Nephron progenitor cell (in vitro differentiated cells): ENCODE measurements at regions not wholly inside any gene's neighbourhood (a gene's known extent, or its start where the extent isn't known, plus 50 kb on each side); places are given as distances from the start of the nearest gene placed in this dataset.

Experiments
- DNase-seq: peaks from one replicate; pipeline ENCODE4 v3.0.0; 2021
- H3K27ac Mint-ChIP-seq: 2 replicates; pipeline ENCODE4 v1.8.0; 2021; ENCODE audit warnings: mild to moderate bottlenecking, moderate library complexity, mixed read lengths
- H3K27me3 Mint-ChIP-seq: 2 replicates; pipeline ENCODE4 v1.8.0; 2021; ENCODE audit warnings: mild to moderate bottlenecking, low read depth, mixed read lengths; ENCODE audit not compliant: poor library complexity
- H3K36me3 Mint-ChIP-seq: 2 replicates; pipeline ENCODE4 v1.8.0; 2021; ENCODE audit warnings: low read depth, mixed read lengths
- H3K4me1 Mint-ChIP-seq: 2 replicates; pipeline ENCODE4 v1.8.0; 2021; ENCODE audit warnings: mixed read lengths
- H3K4me3 Mint-ChIP-seq: 2 replicates; pipeline ENCODE4 v1.8.0; 2021; ENCODE audit warnings: mild to moderate bottlenecking, moderate library complexity, mixed read lengths
- H3K9me3 Mint-ChIP-seq: 2 replicates; pipeline ENCODE4 v1.8.0; 2021; ENCODE audit warnings: mild to moderate bottlenecking, moderate library complexity, mixed read lengths
- CTCF ChIP-seq: fragments of 200-600 bp; sonication (generic); IDR thresholded peaks from 2 replicates; pipeline ENCODE4 v1.5.0; 2021; ENCODE audit warnings: antibody characterized with exemption

GRCh38 chr3:27963519-27963918, 241.4 kb upstream of the EOMES start:
- Mint-ChIP-seq H3K27me3 (no peaks in the 10 kb centered on the region), H3K4me3 (no peak overlapping the region), H3K9me3 (no peaks in the 10 kb centered on the region), H3K4me1 (no peaks in the 10 kb centered on the region), H3K36me3 (no peaks in the 10 kb centered on the region), H3K27ac (no peak overlapping the region)
- no peak for DNase-seq
- TF ChIP-seq CTCF = no peak

- no peak for DNase-seq
- no peaks in the 10 kb centered on the region for H3K9me3 Mint-ChIP-seq
- H3K27me3 Mint-ChIP-seq = no peaks in the 10 kb centered on the region
- H3K36me3 Mint-ChIP-seq = no peaks in the 10 kb centered on the region
- TF ChIP-seq CTCF = no peak
- no peak overlapping the region for H3K4me3 Mint-ChIP-seq
- no peak overlapping the region for H3K27ac Mint-ChIP-seq
- no peaks in the 10 kb centered on the region for H3K4me1 Mint-ChIP-seq
These were observed 249.5 kb upstream of the EOMES start for GRCh38 chr3:27971600-27971999.

GRCh38 chr3:27976933-27977332, 254.8 kb upstream of the EOMES start:
- Mint-ChIP-seq H3K9me3 (no peaks in the 10 kb centered on the region), H3K4me1 (no peaks in the 10 kb centered on the region), H3K4me3 (no peak overlapping the region), H3K27ac (no peak overlapping the region), H3K27me3 (no peaks in the 10 kb centered on the region), H3K36me3 (no peaks in the 10 kb centered on the region)
- no peak for TF ChIP-seq CTCF
- DNase-seq = no peak

- no peak for DNase-seq
- no peak overlapping the region for H3K4me3 Mint-ChIP-seq
- H3K27ac Mint-ChIP-seq = no peak overlapping the region
- no peaks in the 10 kb centered on the region for H3K36me3 Mint-ChIP-seq
- H3K27me3 Mint-ChIP-seq = no peaks in the 10 kb centered on the region
- no peaks in the 10 kb centered on the region for H3K9me3 Mint-ChIP-seq
- no peaks in the 10 kb centered on the region for H3K4me1 Mint-ChIP-seq
- TF ChIP-seq CTCF = no peak
These were observed 256.3 kb upstream of the EOMES start for GRCh38 chr3:27978440-27978839.

GRCh38 chr3:27985369-27986035, 255.9 kb upstream of the CMC1 start:
- no peak for DNase-seq
- no peaks in the 10 kb centered on the region for H3K27me3 Mint-ChIP-seq
- H3K4me1 Mint-ChIP-seq = no peaks in the 10 kb centered on the region
- H3K27ac Mint-ChIP-seq = no peak overlapping the region
- H3K9me3 Mint-ChIP-seq = no peaks in the 10 kb centered on the region
- no peak overlapping the region for H3K4me3 Mint-ChIP-seq
- TF ChIP-seq CTCF = no peak
- H3K36me3 Mint-ChIP-seq = no peaks in the 10 kb centered on the region

GRCh38 chr3:27986234-27986879, 255.1 kb upstream of the CMC1 start:
- Mint-ChIP-seq H3K4me1 (no peaks in the 10 kb centered on the region), H3K27ac (no peak overlapping the region), H3K9me3 (no peaks in the 10 kb centered on the region), H3K36me3 (no peaks in the 10 kb centered on the region), H3K27me3 (no peaks in the 10 kb centered on the region), H3K4me3 (no peak overlapping the region)
- DNase-seq = no peak
- TF ChIP-seq CTCF = no peak
